MM.1S (cell line): ENCODE measurements at regions not wholly inside any gene's neighbourhood (a gene's known extent, or its start where the extent isn't known, plus 50 kb on each side); places are given as distances from the start of the nearest gene placed in this dataset.

Source experiments
- EZH2 ChIP-seq: fragments of 300-600 bp; sonication (generic); optimal IDR thresholded peaks from 2 replicates; pipeline ENCODE3; 2017; ENCODE audit warnings: low read depth, mild to moderate bottlenecking, antibody characterized with exemption, low read length, mixed read lengths
- TF ChIP-seq, protein P1 (sequence below): fragments of 300-600 bp; sonication (generic); IDR thresholded peaks from 2 replicates; pipeline ENCODE4 v1.5.1; 2016; ENCODE audit warnings: antibody characterized with exemption, low read length, mixed read lengths

GRCh38 chr5:85716344-85717202 lies 901.2 kb upstream of the COX7C start:
- TF ChIP-seq EZH2: no peak
- TF ChIP-seq, protein P1, sequence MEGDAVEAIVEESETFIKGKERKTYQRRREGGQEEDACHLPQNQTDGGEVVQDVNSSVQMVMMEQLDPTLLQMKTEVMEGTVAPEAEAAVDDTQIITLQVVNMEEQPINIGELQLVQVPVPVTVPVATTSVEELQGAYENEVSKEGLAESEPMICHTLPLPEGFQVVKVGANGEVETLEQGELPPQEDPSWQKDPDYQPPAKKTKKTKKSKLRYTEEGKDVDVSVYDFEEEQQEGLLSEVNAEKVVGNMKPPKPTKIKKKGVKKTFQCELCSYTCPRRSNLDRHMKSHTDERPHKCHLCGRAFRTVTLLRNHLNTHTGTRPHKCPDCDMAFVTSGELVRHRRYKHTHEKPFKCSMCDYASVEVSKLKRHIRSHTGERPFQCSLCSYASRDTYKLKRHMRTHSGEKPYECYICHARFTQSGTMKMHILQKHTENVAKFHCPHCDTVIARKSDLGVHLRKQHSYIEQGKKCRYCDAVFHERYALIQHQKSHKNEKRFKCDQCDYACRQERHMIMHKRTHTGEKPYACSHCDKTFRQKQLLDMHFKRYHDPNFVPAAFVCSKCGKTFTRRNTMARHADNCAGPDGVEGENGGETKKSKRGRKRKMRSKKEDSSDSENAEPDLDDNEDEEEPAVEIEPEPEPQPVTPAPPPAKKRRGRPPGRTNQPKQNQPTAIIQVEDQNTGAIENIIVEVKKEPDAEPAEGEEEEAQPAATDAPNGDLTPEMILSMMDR: no peak
